Neuronal stem cell (in vitro differentiated cells): ENCODE measurements at regions not wholly inside any gene's neighbourhood (a gene's known extent, or its start where the extent isn't known, plus 50 kb on each side); places are given as distances from the start of the nearest gene placed in this dataset.

Source experiments
- DNase-seq: peaks from one replicate; pipeline ENCODE4 v3.0.0-alpha.2; 2013; ENCODE audit warnings: low spot score
- H2AFZ ChIP-seq: one replicate; pipeline ENCODE4 v1.6.1; 2013; ENCODE audit warnings: mild to moderate bottlenecking, low read length, inconsistent platforms
- H2AK5ac ChIP-seq: 2 replicates; pipeline ENCODE4 v1.6.1; 2013; ENCODE audit warnings: low read depth, mild to moderate bottlenecking, inconsistent platforms, low read length, moderate library complexity, mixed read lengths
- H2BK120ac ChIP-seq: 2 replicates; pipeline ENCODE4 v1.6.1; 2013; ENCODE audit warnings: low read depth, mild to moderate bottlenecking, inconsistent platforms, low read length, moderate library complexity, mixed read lengths
- H2BK12ac ChIP-seq: one replicate; pipeline ENCODE4 v1.6.1; 2013; ENCODE audit warnings: low read length, inconsistent platforms
- H2BK15ac ChIP-seq: 2 replicates; pipeline ENCODE4 v1.6.1; 2013; ENCODE audit warnings: mild to moderate bottlenecking, low read length, inconsistent platforms, mixed read lengths
- H2BK5ac ChIP-seq: one replicate; pipeline ENCODE4 v1.6.1; 2013; ENCODE audit warnings: inconsistent platforms, mild to moderate bottlenecking, low read length, moderate library complexity
- H3K14ac ChIP-seq: one replicate; pipeline ENCODE4 v1.6.1; 2013; ENCODE audit warnings: low read length, inconsistent platforms
- H3K18ac ChIP-seq: 2 replicates; pipeline ENCODE4 v1.6.1; 2013; ENCODE audit warnings: low read length, inconsistent platforms
- H3K23ac ChIP-seq: 2 replicates; pipeline ENCODE4 v1.6.1; 2013; ENCODE audit warnings: low read depth, mild to moderate bottlenecking, mixed read lengths, low read length, inconsistent platforms; ENCODE audit not compliant: poor library complexity
- H3K27ac ChIP-seq: replicated peaks from 3 replicates; pipeline ENCODE4 v1.5.1; 2013; ENCODE audit warnings: low read length, inconsistent platforms
- H3K27me3 ChIP-seq, 3 experiments: 2 replicates each; pipeline ENCODE4 v1.6.1; 2013; ENCODE audit warnings: low read length in 3 of 3, mild to moderate bottlenecking in 2 of 3, inconsistent platforms in 1 of 3, low read depth in 1 of 3, mixed read lengths in 1 of 3, moderate library complexity in 1 of 3; ENCODE audit not compliant: control insufficient read depth in 3 of 3, insufficient read depth in 3 of 3
- H3K36me3 ChIP-seq, 2 donors: replicated peaks in 1 of 2; 2 replicates each; pipeline ENCODE4 v1.6.1; 2013; ENCODE audit warnings: low read length in 2 of 2; ENCODE audit not compliant: control insufficient read depth in 2 of 2, insufficient read depth in 2 of 2
- H3K4ac ChIP-seq: 2 replicates; pipeline ENCODE4 v1.6.1; 2013; ENCODE audit warnings: inconsistent platforms, mild to moderate bottlenecking, low read length, moderate library complexity
- H3K4me1 ChIP-seq, 2 donors: 1 replicate in 1 of 2; 2 replicates in 1 of 2; pipeline ENCODE4 v1.6.1; 2013; ENCODE audit warnings: low read length in 2 of 2, low read depth in 1 of 2; ENCODE audit not compliant: control insufficient read depth in 2 of 2, insufficient read depth in 1 of 2
- H3K4me2 ChIP-seq: one replicate; pipeline ENCODE4 v1.6.1; 2013; ENCODE audit warnings: mild to moderate bottlenecking, low read length, inconsistent platforms; ENCODE audit not compliant: insufficient read depth, poor library complexity, severe bottlenecking
- H3K4me3 ChIP-seq, 2 donors: 2 replicates each; pipeline ENCODE4 v1.5.1; 2013; ENCODE audit warnings: low read length in 2 of 2, mild to moderate bottlenecking in 2 of 2, inconsistent platforms in 1 of 2, moderate library complexity in 1 of 2
- H3K79me1 ChIP-seq: one replicate; pipeline ENCODE4 v1.6.1; 2013; ENCODE audit warnings: low read depth, mild to moderate bottlenecking, inconsistent platforms, low read length, moderate library complexity
- H3K9ac ChIP-seq: one replicate; pipeline ENCODE4 v1.6.1; 2013; ENCODE audit warnings: mild to moderate bottlenecking, low read depth, low read length, inconsistent platforms; ENCODE audit not compliant: poor library complexity
- H3K9me3 ChIP-seq, 2 donors: replicated peaks in 1 of 2; 2 replicates each; pipeline versions ENCODE3 to v1.6.1; 2013; ENCODE audit warnings: low read length in 2 of 2, mild to moderate bottlenecking in 2 of 2, inconsistent platforms in 1 of 2, low read depth in 1 of 2, mixed read lengths in 1 of 2, moderate library complexity in 1 of 2; ENCODE audit not compliant: control insufficient read depth in 2 of 2, insufficient read depth in 1 of 2
- H4K8ac ChIP-seq: one replicate; pipeline ENCODE4 v1.6.1; 2013; ENCODE audit warnings: low read depth, mild to moderate bottlenecking, inconsistent platforms, low read length, moderate library complexity
- H4K91ac ChIP-seq: one replicate; pipeline ENCODE4 v1.6.1; 2013; ENCODE audit warnings: low read length, low read depth, mild to moderate bottlenecking, inconsistent platforms; ENCODE audit not compliant: poor library complexity
- WGBS, 2 donors: extraction: QIAGEN DNeasy Blood & Tissue Kit; methylation state at CpG; one replicate each; pipeline ENCODE4 v1.1.7; 2013; ENCODE audit warnings: missing lambda C conversion rate in 2 of 2, mixed read lengths in 1 of 2; ENCODE audit not compliant: insufficient read length in 2 of 2, insufficient replicate concordance in 1 of 2; ENCODE audit errors: extremely low coverage in 2 of 2; 5-methylcytosine and 5-hydroxymethylcytosine counted together

DNA sequence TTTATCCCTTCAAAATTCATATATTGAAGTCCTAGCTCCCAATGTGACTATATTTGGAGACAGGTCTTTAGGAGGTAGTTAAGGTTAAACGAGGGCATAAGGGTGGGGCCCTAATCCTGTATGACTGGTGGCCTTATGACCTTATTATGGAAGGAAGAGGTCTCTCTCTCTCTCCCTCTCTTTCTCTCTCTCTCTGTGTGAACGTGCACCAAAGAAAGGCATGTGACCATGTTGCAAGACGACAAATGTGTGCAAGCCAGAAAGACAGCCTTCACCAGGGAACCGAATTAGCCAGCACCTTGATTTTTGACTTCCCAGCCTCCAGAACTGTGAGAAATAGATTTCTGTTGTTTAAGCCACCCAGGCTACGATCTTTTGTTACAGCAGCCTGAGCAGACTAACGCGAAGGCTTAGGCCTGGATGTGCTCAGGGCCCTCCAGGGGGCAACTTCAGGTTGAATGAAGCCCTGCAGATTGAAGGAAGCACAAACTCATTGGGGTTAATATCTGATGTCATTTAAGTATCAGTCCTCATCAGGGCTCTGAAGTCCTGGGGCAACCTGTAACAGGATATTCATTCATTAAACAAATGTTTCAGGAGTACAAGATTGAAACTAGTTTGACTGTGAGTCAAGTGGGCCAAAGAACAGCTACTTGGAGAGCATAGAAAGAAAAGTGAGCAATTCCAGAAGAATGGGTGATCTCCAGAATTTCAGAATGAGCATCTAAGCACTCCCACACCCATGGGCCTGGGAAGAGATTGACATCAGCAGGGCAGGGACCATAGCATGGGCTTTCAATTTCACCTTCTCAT is 157.4 kb upstream of the TNFAIP3 start:
- Histone ChIP-seq H2BK12ac (no peak overlapping the region), H2BK5ac (no peak overlapping the region), H3K36me3 (no peaks in the 10 kb centered on the region), H2AK5ac (no peak overlapping the region), H3K9ac (no peak overlapping the region), H3K4me3 (no peak overlapping the region), H3K27ac (no peak overlapping the region), H3K4ac (no peak overlapping the region), H2AFZ (no peak overlapping the region), H2BK120ac (no peak overlapping the region), H3K14ac (no peak overlapping the region), H3K18ac (no peak overlapping the region), H3K79me1 (no peaks in the 10 kb centered on the region), H3K4me1 (no peaks in the 10 kb centered on the region), H2BK15ac (no peak overlapping the region), H3K23ac (no peak overlapping the region), H3K27me3 (peaks cover 0 to 2% (median 0%) of the 10 kb centered on the region in 3 experiments), H4K91ac (no peak overlapping the region), H4K8ac (no peak overlapping the region), H3K4me2 (no peak overlapping the region), H3K9me3 (peaks cover 0 to 2% of the 10 kb centered on the region in 2 donors)
- no CpG with 5 or more reads among the region's 7 CpGs for WGBS, 2 donors
- DNase-seq = no peak

DNA sequence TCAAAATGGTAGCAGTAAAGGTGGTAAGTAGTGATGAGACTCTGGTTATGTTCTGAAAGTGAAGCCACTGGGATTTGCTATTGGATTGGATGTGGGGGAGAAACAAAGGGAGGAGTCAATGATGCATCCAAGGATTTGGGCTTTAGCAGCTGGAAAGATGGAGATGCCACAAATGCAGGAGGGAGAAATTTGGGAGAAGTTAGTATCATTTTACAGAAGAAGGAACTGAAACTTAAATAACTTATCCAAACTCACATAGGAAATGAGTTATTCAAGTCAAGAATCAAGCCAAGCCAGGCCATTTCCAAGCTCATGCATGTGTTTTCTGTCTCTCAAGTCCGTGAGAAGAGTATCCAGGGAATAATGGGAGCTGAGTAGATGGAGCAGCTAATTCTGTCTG is 155.1 kb upstream of the TNFAIP3 start:
- H3K27me3 ChIP-seq = peaks cover 0 to 2% (median 0%) of the 10 kb centered on the region in 3 experiments
- H3K4me3 ChIP-seq = no peak overlapping the region
- H2BK5ac ChIP-seq = no peak overlapping the region
- H2AK5ac ChIP-seq = no peak overlapping the region
- H4K8ac ChIP-seq = no peak overlapping the region
- no peaks in the 10 kb centered on the region for H3K4me1 ChIP-seq
- H3K9ac ChIP-seq = no peak overlapping the region
- H3K23ac ChIP-seq = no peak overlapping the region
- no peak overlapping the region for H2BK120ac ChIP-seq
- no peaks in the 10 kb centered on the region for H3K36me3 ChIP-seq
- no peak overlapping the region for H3K14ac ChIP-seq
- no peak overlapping the region for H3K27ac ChIP-seq
- H3K18ac ChIP-seq = no peak overlapping the region
- H2BK12ac ChIP-seq = no peak overlapping the region
- H4K91ac ChIP-seq = no peak overlapping the region
- no peak overlapping the region for H3K4ac ChIP-seq
- no peaks in the 10 kb centered on the region for H3K79me1 ChIP-seq
- peaks cover 0 to 2% of the 10 kb centered on the region in 2 donors for H3K9me3 ChIP-seq
- no peak for DNase-seq
- H2AFZ ChIP-seq = no peak overlapping the region
- H2BK15ac ChIP-seq = no peak overlapping the region
- no peak overlapping the region for H3K4me2 ChIP-seq
- WGBS, 2 donors = no CpG with 5 or more reads among the region's 1 CpG

DNA sequence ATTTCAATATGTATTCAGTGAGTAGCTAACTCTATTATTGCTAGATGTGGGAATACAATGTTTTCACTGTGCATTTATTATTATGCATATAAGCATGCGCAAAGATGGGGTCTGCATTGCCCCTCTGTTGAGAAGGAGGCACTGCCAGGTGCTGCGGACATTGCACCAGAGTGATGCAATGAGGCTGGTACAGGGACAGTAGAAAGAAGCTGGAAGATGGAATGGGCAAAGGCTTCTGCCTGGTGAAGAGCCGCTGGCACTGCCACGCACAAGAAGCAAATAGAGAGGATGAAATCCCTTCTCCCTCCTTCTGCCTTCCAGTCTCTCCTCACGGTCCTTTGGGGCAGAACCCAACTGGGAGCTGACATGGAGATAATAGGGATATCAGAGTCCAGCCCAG is 154.5 kb upstream of the TNFAIP3 start:
- no peak overlapping the region for H2AK5ac ChIP-seq
- peak overlapping the region in 1 of 2 donors; percentile 48 for H3K4me3 ChIP-seq
- no peak overlapping the region for H2BK5ac ChIP-seq
- peak overlapping the region; percentile 59 for H3K18ac ChIP-seq
- no peak overlapping the region for H3K23ac ChIP-seq
- H4K91ac ChIP-seq = no peak overlapping the region
- no peak overlapping the region for H3K14ac ChIP-seq
- DNase-seq = no peak
- no peak overlapping the region for H2BK15ac ChIP-seq
- H3K36me3 ChIP-seq = no peaks in the 10 kb centered on the region
- no peak overlapping the region for H2BK12ac ChIP-seq
- no CpG with 5 or more reads among the region's 5 CpGs for WGBS, 2 donors
- no peak overlapping the region for H3K9ac ChIP-seq
- H2AFZ ChIP-seq = no peak overlapping the region
- H3K79me1 ChIP-seq = no peaks in the 10 kb centered on the region
- no peak overlapping the region for H2BK120ac ChIP-seq
- H3K4me2 ChIP-seq = no peak overlapping the region
- H4K8ac ChIP-seq = no peak overlapping the region
- H3K4me1 ChIP-seq = peaks cover 0 to 2% of the 10 kb centered on the region in 2 donors
- peaks cover 0 to under 1% (median 0%) of the 10 kb centered on the region in 3 experiments for H3K27me3 ChIP-seq
- no peak overlapping the region for H3K4ac ChIP-seq
- H3K9me3 ChIP-seq = peaks cover 0 to 2% of the 10 kb centered on the region in 2 donors
- H3K27ac ChIP-seq = no peak overlapping the region

GRCh38 chr6:137715589-137716045 is 151.4 kb upstream of the TNFAIP3 start:
- WGBS, 2 donors = no CpG with 5 or more reads among the region's 4 CpGs
- no peak overlapping the region for H3K14ac ChIP-seq
- H4K8ac ChIP-seq = no peak overlapping the region
- H2BK15ac ChIP-seq = no peak overlapping the region
- no peak overlapping the region for H4K91ac ChIP-seq
- H3K4me3 ChIP-seq = no peak overlapping the region
- H2AFZ ChIP-seq = no peak overlapping the region
- no peak overlapping the region for H3K4ac ChIP-seq
- no peaks in the 10 kb centered on the region for H3K27me3 ChIP-seq
- no peak overlapping the region for H2BK5ac ChIP-seq
- H3K9me3 ChIP-seq = no peaks in the 10 kb centered on the region
- no peak overlapping the region for H2AK5ac ChIP-seq
- no peak overlapping the region for H2BK12ac ChIP-seq
- no peak overlapping the region for H3K4me2 ChIP-seq
- no peaks in the 10 kb centered on the region for H3K79me1 ChIP-seq
- H2BK120ac ChIP-seq = no peak overlapping the region
- no peak for DNase-seq
- H3K9ac ChIP-seq = no peak overlapping the region
- H3K4me1 ChIP-seq = peaks cover 0 to 2% of the 10 kb centered on the region in 2 donors
- H3K27ac ChIP-seq = no peak overlapping the region
- H3K23ac ChIP-seq = no peak overlapping the region
- H3K36me3 ChIP-seq = no peaks in the 10 kb centered on the region
- no peak overlapping the region for H3K18ac ChIP-seq
